Nephron (organoid): ENCODE measurements at regions not wholly inside any gene's neighbourhood (a gene's known extent, or its start where the extent isn't known, plus 50 kb on each side); places are given as distances from the start of the nearest gene placed in this dataset.

Experiments used
- H3K27ac Mint-ChIP-seq, 3 experiments: 2 replicates each; pipeline ENCODE4 v1.8.0; 2020; ENCODE audit warnings: mixed read lengths in 3 of 3, mild to moderate bottlenecking in 2 of 3, moderate library complexity in 1 of 3
- H3K27me3 Mint-ChIP-seq: 2 replicates; pipeline ENCODE4 v1.8.0; 2021; ENCODE audit warnings: low read depth, mild to moderate bottlenecking, moderate library complexity, mixed read lengths
- H3K36me3 Mint-ChIP-seq: 2 replicates; pipeline ENCODE4 v1.8.0; 2020; ENCODE audit warnings: low read depth, mixed read lengths
- H3K4me1 Mint-ChIP-seq: 2 replicates; pipeline ENCODE4 v1.8.0; 2020; ENCODE audit warnings: mixed read lengths
- H3K4me3 Mint-ChIP-seq, 3 experiments: 2 replicates each; pipeline ENCODE4 v1.8.0; 2020; ENCODE audit warnings: mild to moderate bottlenecking in 3 of 3, mixed read lengths in 3 of 3, moderate library complexity in 2 of 3
- H3K9me3 Mint-ChIP-seq: 2 replicates; pipeline ENCODE4 v1.8.0; 2020; ENCODE audit warnings: mixed read lengths
- TF ChIP-seq, protein P1 (sequence below), 3 experiments: fragments of 200-600 bp; sonication (generic); IDR thresholded peaks; one replicate each; pipeline ENCODE4 v1.5.0; 2021; ENCODE audit warnings: antibody characterized with exemption in 3 of 3; ENCODE audit not compliant: unreplicated experiment in 3 of 3

DNA sequence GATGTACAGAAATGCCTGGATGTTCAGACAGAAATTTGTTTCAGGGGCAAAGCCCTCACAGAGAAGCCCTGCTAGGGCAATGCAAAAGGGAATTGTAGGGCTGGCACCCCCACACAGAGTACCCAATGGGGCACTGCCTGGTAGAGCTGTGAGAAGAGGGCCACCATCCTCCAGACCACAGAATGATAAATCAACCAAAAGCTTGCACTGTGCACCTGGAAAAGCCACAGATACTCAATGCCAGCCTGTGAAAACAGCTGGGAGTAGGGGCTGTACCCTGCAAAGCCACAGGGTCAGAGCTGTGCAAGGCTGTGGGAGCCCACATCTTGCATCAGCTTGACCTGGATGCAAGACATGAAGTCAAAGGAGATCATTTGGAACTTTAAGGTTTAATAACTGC lies 477.9 kb upstream of the NECTIN3 start:
- Mint-ChIP-seq H3K4me3 (no peak overlapping the region), H3K27ac (no peak overlapping the region), H3K36me3 (no peaks in the 10 kb centered on the region), H3K4me1 (peaks cover 4% of the 10 kb centered on the region), H3K27me3 (no peaks in the 10 kb centered on the region), H3K9me3 (peaks cover 17% of the 10 kb centered on the region)
- TF ChIP-seq, protein P1, sequence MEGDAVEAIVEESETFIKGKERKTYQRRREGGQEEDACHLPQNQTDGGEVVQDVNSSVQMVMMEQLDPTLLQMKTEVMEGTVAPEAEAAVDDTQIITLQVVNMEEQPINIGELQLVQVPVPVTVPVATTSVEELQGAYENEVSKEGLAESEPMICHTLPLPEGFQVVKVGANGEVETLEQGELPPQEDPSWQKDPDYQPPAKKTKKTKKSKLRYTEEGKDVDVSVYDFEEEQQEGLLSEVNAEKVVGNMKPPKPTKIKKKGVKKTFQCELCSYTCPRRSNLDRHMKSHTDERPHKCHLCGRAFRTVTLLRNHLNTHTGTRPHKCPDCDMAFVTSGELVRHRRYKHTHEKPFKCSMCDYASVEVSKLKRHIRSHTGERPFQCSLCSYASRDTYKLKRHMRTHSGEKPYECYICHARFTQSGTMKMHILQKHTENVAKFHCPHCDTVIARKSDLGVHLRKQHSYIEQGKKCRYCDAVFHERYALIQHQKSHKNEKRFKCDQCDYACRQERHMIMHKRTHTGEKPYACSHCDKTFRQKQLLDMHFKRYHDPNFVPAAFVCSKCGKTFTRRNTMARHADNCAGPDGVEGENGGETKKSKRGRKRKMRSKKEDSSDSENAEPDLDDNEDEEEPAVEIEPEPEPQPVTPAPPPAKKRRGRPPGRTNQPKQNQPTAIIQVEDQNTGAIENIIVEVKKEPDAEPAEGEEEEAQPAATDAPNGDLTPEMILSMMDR (IDR thresholded peaks at IDR 0.05; ENCODE audit: unreplicated experiment in 3 of 3) = no peak

DNA sequence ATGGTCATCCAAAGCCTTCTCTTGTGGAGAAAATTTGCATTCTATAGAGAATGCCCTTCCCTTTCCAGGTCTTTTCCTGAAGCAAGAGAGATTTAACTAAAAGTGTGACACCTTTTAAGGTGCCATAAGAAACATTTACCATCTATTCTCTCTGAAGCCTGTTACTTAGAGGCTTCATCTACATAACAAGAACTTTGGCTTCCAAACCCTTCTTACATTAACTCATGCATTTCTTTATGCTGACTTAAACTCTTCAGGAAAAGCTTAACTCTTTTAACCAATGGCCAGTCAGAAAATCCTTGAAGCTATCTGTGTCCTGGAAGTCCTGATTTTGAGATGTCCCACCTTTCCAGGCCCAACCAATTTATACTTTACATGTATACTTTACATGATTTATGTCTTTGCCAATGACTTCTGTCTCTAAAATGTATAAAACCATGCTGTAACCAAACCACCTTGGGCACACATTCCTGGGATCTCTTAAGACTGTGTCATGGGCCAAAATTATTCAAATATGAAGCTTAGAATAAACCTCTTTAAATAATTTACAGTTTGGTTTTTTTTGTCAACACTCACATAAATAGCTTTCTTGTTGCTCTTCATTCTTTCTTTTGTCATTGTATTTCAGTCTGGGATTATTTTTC lies 472.6 kb upstream of the NECTIN3 start:
- Mint-ChIP-seq H3K9me3 (peaks cover 9% of the 10 kb centered on the region), H3K36me3 (no peaks in the 10 kb centered on the region)

DNA sequence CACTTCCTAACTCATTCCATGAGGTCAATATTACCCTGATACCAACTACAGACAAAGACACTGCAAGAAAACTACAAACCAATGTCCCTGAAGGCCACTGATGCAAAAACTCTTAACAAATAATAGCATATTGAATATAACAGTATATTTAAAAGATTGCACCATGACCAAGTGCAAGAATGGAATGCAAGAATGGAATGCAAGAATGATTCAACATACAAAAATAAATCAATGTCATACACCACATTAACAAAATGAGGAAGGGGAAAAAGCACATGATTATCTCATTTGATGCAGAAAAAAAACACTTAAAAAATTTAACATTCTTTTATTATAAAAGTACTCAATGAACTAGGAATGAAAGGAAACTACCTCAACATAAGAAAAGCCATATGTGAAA lies 463.1 kb upstream of the NECTIN3 start:
- no peak overlapping the region for H3K4me3 Mint-ChIP-seq
- no peak overlapping the region for H3K27ac Mint-ChIP-seq
- H3K4me1 Mint-ChIP-seq = no peaks in the 10 kb centered on the region
- no peaks in the 10 kb centered on the region for H3K36me3 Mint-ChIP-seq
- H3K27me3 Mint-ChIP-seq = no peaks in the 10 kb centered on the region
- TF ChIP-seq, protein P1 (IDR thresholded peaks at IDR 0.05; ENCODE audit: unreplicated experiment in 3 of 3) = no peak
- no peaks in the 10 kb centered on the region for H3K9me3 Mint-ChIP-seq

More for the DNA sequence above, 472.6 kb upstream of the NECTIN3 start:
- H3K4me3 Mint-ChIP-seq = no peak overlapping the region
- TF ChIP-seq, protein P1 (IDR thresholded peaks at IDR 0.05; ENCODE audit: unreplicated experiment in 3 of 3) = no peak
- H3K27ac Mint-ChIP-seq = no peak overlapping the region
- no peaks in the 10 kb centered on the region for H3K27me3 Mint-ChIP-seq
- H3K4me1 Mint-ChIP-seq = no peaks in the 10 kb centered on the region

DNA sequence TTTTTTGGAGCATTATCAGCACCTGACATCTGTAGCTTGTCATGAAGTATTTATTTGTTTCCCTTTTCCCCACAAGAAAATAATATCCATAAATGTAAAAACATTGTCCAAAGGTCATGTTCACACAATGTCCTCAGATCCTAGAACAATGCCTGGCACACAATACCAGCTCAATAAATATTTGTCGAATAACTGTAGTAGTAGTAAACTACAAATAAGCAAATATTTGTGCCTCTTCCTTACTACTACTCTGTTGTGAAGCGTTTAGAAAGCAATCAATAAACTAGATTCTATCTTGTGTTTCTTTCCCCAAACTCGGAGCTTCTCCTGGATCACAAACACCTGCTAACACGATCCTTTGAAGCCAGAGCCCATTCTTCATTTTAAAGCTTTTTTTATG lies 459.6 kb upstream of the NECTIN3 start:
- peaks cover 3% of the 10 kb centered on the region for H3K36me3 Mint-ChIP-seq
- TF ChIP-seq, protein P1 (IDR thresholded peaks at IDR 0.05; ENCODE audit: unreplicated experiment in 3 of 3) = no peak
- H3K4me3 Mint-ChIP-seq = no peak overlapping the region
- no peak overlapping the region for H3K27ac Mint-ChIP-seq
- H3K9me3 Mint-ChIP-seq = no peaks in the 10 kb centered on the region
- no peaks in the 10 kb centered on the region for H3K27me3 Mint-ChIP-seq
- H3K4me1 Mint-ChIP-seq = no peaks in the 10 kb centered on the region

DNA sequence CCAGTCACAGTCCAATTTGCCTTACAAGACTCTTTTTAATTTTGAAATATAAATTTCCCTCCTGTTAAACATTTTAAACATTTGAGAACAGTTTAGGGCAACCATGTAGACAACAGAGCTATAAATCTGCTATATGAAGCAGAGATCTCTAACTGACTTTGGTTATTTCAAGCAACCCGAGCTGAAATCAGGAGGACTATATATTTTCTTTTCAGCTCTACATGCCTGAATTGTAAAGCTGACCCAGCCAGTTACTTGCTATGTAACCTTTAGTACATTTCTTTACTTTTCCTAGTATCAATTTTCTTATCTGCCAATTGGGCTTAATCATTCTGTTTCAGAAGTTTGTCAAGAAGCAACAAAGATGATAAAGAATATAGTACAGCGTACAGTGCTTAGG lies 457.4 kb upstream of the NECTIN3 start:
- H3K4me1 Mint-ChIP-seq = no peaks in the 10 kb centered on the region
- no peak overlapping the region for H3K27ac Mint-ChIP-seq
- H3K36me3 Mint-ChIP-seq = peaks cover 3% of the 10 kb centered on the region
- H3K9me3 Mint-ChIP-seq = no peaks in the 10 kb centered on the region
- TF ChIP-seq, protein P1 (IDR thresholded peaks at IDR 0.05; ENCODE audit: unreplicated experiment in 3 of 3) = no peak
- H3K27me3 Mint-ChIP-seq = no peaks in the 10 kb centered on the region
- no peak overlapping the region for H3K4me3 Mint-ChIP-seq

DNA sequence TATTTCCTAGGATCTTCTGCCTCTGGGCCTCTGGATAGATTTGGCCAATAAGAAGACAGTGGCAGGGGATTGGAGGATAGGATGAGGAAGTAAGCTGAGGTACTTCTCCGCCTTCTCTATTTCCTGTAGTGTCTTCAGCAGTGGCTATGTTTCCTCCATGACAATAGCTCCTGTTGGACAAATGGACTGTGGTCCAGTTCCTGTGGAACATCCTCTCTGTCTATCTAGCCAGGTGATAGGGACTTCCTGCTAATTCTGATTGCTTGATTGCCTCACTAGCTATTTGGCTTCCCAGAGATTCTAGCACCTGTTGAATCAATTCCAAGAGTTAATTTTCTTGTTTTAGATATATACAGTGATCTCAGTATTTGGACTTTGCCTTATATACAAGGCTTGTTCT lies 456.2 kb upstream of the NECTIN3 start:
- H3K36me3 Mint-ChIP-seq = peaks cover 3% of the 10 kb centered on the region
- H3K9me3 Mint-ChIP-seq = no peaks in the 10 kb centered on the region
- no peak overlapping the region for H3K4me3 Mint-ChIP-seq
- no peaks in the 10 kb centered on the region for H3K4me1 Mint-ChIP-seq
- TF ChIP-seq, protein P1 (IDR thresholded peaks at IDR 0.05; ENCODE audit: unreplicated experiment in 3 of 3) = no peak
- no peak overlapping the region for H3K27ac Mint-ChIP-seq
- H3K27me3 Mint-ChIP-seq = no peaks in the 10 kb centered on the region
